ENCODE measurements at regions not wholly inside any gene's neighbourhood (a gene's known extent, or its start where the extent isn't known, plus 50 kb on each side); places are given as distances from the start of the nearest gene placed in this dataset.

DNA sequence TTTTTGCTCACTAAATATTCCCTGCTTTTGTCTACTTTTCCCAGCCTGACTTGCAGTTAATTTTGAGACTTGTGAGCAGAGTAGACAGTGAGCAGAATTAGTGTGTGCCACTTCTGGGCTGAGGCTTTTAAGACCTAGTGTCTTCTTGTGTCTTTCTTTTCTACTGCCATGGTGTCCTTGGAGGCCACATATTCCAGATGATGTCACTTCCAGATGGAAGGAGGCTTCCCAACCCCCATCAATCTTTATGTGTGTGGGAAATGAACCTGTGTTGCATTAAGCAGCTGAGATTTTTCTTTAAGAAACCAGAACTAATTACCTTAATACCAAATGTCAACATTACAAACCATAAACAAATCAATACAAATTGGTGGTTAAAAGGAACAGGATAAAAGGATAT lies 774.7 kb upstream of the ROBO1 start:
- no peak for TF ChIP-seq POLR2A (IDR thresholded peaks at IDR 0.05)
- TF ChIP-seq, protein P1, sequence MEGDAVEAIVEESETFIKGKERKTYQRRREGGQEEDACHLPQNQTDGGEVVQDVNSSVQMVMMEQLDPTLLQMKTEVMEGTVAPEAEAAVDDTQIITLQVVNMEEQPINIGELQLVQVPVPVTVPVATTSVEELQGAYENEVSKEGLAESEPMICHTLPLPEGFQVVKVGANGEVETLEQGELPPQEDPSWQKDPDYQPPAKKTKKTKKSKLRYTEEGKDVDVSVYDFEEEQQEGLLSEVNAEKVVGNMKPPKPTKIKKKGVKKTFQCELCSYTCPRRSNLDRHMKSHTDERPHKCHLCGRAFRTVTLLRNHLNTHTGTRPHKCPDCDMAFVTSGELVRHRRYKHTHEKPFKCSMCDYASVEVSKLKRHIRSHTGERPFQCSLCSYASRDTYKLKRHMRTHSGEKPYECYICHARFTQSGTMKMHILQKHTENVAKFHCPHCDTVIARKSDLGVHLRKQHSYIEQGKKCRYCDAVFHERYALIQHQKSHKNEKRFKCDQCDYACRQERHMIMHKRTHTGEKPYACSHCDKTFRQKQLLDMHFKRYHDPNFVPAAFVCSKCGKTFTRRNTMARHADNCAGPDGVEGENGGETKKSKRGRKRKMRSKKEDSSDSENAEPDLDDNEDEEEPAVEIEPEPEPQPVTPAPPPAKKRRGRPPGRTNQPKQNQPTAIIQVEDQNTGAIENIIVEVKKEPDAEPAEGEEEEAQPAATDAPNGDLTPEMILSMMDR (IDR thresholded peaks at IDR 0.05): no peak

Data from suprapubic skin (tissue), 3 donors.